Bronchial epithelial cell (primary cell): ENCODE measurements at regions not wholly inside any gene's neighbourhood (a gene's known extent, or its start where the extent isn't known, plus 50 kb on each side); places are given as distances from the start of the nearest gene placed in this dataset.

Experiments
- DNase-seq: peaks from one replicate; pipeline ENCODE4 v3.0.0-alpha.2; 2010; ENCODE audit warnings: low read depth
- FAIRE-seq: peaks from 2 replicates; lab custom pipeline; 2011; peaks lifted over from hg19 to GRCh38; lab: Jason Lieb, UNC
- H3K27me3 ChIP-seq: 2 replicates; pipeline ENCODE4 v1.5.1; 2011; ENCODE audit warnings: low read length; ENCODE audit not compliant: control insufficient read depth, insufficient read depth
- H3K36me3 ChIP-seq: 2 replicates; pipeline ENCODE4 v1.5.1; 2011; ENCODE audit warnings: low read length; ENCODE audit not compliant: control insufficient read depth, insufficient read depth
- H3K4me3 ChIP-seq: 2 replicates; pipeline ENCODE4 v1.5.1; 2011; ENCODE audit warnings: mild to moderate bottlenecking, low read depth, low read length, control low read depth
- CTCF ChIP-seq: IDR thresholded peaks from 2 replicates; pipeline ENCODE4 v1.5.1; 2011; ENCODE audit warnings: mild to moderate bottlenecking, moderate library complexity, low read length, control low read depth, inconsistent platforms; ENCODE audit not compliant: insufficient read depth, severe bottlenecking

DNA sequence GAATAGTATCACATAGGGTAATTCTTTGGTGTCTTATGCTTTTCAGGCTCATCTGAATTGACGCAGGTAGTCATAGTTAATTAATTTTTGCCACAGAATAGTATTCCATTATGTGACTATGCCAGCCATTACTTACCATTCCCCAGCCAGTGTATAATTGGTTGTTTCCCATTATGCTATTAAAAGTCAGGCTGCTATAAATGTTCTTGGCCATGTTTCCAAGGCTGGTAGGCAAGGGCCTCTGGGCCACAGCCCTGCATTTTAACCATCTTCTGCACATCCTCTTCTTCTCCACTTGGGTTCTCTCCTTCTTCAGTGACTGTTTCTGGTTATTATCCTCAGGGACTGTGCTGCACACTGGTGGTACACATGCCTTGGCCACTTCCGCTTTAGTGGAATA, 190.9 kb downstream of the ADAMTS15 start:
- Histone ChIP-seq H3K36me3 (no peaks in the 10 kb centered on the region), H3K4me3 (no peak overlapping the region), H3K27me3 (no peaks in the 10 kb centered on the region)
- no peak for DNase-seq
- no peak for FAIRE-seq
- no peak for TF ChIP-seq CTCF

DNA sequence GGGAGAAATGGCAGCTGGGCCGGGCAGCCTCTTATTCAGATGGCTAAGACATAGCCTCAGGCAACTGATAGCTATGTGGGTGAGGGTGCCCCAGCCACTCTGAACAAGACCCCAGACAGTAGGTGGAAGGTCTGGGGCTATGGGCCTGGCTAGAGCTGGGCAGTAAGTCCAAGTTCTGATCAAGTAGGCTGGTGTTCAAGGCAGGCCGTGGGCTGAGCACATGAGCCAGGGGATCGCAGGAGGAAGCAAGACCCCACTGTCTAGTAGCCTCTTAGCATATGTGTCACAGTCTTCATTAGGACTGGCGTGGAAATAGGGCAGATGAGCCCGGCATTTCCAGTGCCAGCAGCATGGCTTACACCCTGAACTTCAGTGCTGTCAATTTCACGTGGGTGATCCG, 192.1 kb downstream of the ADAMTS15 start:
- H3K36me3 ChIP-seq, result no peaks in the 10 kb centered on the region
- H3K27me3 ChIP-seq, result no peaks in the 10 kb centered on the region
- H3K4me3 ChIP-seq, result no peak overlapping the region
- DNase-seq (no peak), FAIRE-seq (no peak)
- TF ChIP-seq CTCF, result no peak

DNA sequence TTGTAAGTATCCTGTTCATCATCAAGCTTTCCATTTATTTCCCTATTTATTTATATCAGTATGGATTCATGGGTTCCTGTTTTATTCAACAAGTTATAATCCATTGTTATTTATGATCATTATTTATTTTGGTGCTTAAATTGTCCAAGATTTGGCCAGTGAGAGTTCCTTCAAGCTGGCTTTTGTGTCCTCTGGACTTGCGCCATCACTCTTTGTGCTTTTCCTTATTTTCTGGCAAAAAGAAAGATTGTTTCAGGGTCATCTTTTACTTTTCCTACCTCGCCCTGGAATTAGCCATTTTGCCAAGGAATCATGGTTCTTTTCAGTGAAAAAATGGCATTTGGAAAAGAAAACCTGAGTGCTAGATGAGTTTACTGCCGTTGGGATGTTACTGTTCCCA, 193.4 kb downstream of the ADAMTS15 start:
- DNase-seq, result no peak
- Histone ChIP-seq H3K27me3 (no peaks in the 10 kb centered on the region), H3K4me3 (no peak overlapping the region), H3K36me3 (no peaks in the 10 kb centered on the region)
- no peak for FAIRE-seq
- no peak for TF ChIP-seq CTCF

GRCh38 chr11:130642994-130643393, 194.5 kb downstream of the ADAMTS15 start:
- no peak overlapping the region for H3K4me3 ChIP-seq

DNA sequence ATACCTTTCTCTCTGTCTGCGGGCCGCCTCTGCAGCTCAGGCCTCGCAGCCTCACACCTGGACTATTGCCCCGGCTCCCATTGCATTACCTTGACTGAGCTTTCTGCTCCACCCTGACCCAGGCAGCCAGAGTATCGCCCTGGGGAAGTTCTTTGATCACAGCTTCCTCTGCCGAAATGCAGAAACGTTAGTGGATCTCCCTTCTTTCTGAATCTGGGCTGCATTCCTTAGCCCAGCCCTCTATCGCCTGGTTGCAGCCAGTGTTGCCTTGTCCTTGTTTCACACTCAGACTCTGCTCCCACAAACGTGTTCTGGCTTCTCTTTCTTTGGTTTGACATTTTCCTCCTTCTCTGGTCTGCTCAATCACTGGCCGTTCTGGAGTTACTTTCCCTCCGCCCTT, 195.7 kb downstream of the ADAMTS15 start:
- H3K4me3 ChIP-seq, result no peak overlapping the region
- FAIRE-seq, result peak; percentile 92
- no peaks in the 10 kb centered on the region for H3K36me3 ChIP-seq
- no peak for TF ChIP-seq CTCF
- no peaks in the 10 kb centered on the region for H3K27me3 ChIP-seq
- no peak for DNase-seq

More at GRCh38 chr11:130642994-130643393, 194.5 kb downstream of the ADAMTS15 start:
- TF ChIP-seq CTCF, result no peak
- no peaks in the 10 kb centered on the region for H3K27me3 ChIP-seq
- no peaks in the 10 kb centered on the region for H3K36me3 ChIP-seq
- no peak for DNase-seq
- no peak for FAIRE-seq

DNA sequence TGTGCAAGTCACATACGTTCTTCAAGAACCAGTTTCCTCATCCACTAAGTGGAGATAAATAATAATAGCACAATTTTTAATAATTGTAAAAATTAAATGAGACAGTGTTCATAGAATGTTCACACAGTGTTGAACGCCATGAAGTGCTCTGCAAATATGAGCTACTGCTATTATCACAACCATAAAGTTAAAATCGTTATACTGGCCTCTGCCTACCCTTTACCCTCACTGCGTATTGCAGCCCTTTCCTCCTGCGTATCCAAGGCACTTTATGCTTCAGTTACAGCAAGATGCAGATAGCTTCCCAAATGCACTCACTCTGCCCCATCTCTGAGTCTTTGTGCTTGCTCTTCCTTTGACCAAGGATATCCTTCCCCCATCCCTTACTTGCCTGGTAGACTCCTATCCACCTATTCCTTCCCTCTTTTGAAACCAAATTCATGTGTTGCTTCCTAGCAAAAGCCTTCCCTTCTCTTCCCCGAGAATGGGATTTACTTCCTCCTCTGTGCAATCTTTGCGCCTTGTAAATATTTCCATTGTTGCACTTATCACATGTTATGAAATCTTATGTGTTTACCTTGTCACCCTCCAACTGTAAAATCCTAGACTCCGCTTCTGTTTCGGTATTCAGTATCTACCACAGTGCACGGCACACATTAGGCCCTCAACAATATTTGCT, 196.9 kb downstream of the ADAMTS15 start:
- no peak for FAIRE-seq
- DNase-seq, result no peak
- Histone ChIP-seq H3K36me3 (no peaks in the 10 kb centered on the region), H3K4me3 (no peak overlapping the region), H3K27me3 (no peaks in the 10 kb centered on the region)
- TF ChIP-seq CTCF, result no peak
